OCI-LY7 (cell line): ENCODE measurements at regions not wholly inside any gene's neighbourhood (a gene's known extent, or its start where the extent isn't known, plus 50 kb on each side); places are given as distances from the start of the nearest gene placed in this dataset.

Experiments
- CTCF ChIP-seq: fragments of 200-600 bp; sonication (generic); conservative IDR thresholded peaks from 2 replicates; pipeline ENCODE4 v1.5.1; 2014; ENCODE audit warnings: mild to moderate bottlenecking, antibody characterized with exemption, low read length, moderate library complexity, mixed read lengths
- EZH2phosphoT487 ChIP-seq: fragments of 200-600 bp; sonication (generic); IDR thresholded peaks from 2 replicates; pipeline ENCODE4 v1.6.1; 2018; ENCODE audit warnings: low read depth, borderline replicate concordance, mild to moderate bottlenecking, mixed run types, antibody characterized with exemption, low read length, moderate library complexity, mixed read lengths

DNA sequence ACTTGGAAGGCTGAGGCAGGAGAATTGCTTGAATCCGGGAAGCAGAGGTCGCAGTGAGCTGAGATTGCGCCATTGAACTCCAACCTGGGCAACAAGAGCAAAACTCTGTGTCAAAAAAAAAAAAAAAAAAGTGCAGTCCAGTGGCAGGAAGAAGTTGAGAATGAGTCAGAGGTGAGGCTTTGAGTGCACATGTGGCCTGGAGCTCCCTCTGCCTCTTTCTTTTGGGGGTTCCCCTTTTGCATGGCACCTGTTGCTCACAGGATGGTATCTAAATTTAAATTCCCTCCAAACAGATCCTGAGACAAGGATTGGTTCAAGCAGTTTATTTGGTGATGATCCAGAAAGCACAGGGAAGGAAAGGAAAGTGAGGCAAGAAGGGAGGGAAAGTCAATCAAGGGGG, 151.4 kb upstream of the STX18 start:
- TF ChIP-seq CTCF, result no peak
- TF ChIP-seq EZH2phosphoT487, result no peak
